ENCODE measurements at regions not wholly inside any gene's neighbourhood (a gene's known extent, or its start where the extent isn't known, plus 50 kb on each side); places are given as distances from the start of the nearest gene placed in this dataset.

- Histone ChIP-seq H3K27ac (ENCODE audit: low read depth, low read length) (no peak overlapping the region), H3K27me3 (ENCODE audit: control insufficient read depth in 1 of 2, insufficient read depth in 2 of 2, low read length in 2 of 2) (no peaks in the 10 kb centered on the region), H3K36me3 (ENCODE audit: insufficient read depth, low read length) (no peaks in the 10 kb centered on the region), H3K4me1 (ENCODE audit: insufficient read depth, low read length) (no peaks in the 10 kb centered on the region), H3K9ac (ENCODE audit: low read length) (no peak overlapping the region), H3K4me3 (ENCODE audit: low read depth in 1 of 2, low read length in 2 of 2) (no peak overlapping the region), H3K9me3 (ENCODE audit: low read length) (no peaks in the 10 kb centered on the region)
Observed at GRCh38 chr5:4243479-4244264, 648.0 kb downstream of the IRX1 start.

GRCh38 chr5:4244306-4244705, 648.7 kb downstream of the IRX1 start:
- Histone ChIP-seq H3K9me3 (ENCODE audit: low read length) (no peaks in the 10 kb centered on the region), H3K27me3 (ENCODE audit: control insufficient read depth in 1 of 2, insufficient read depth in 2 of 2, low read length in 2 of 2) (no peaks in the 10 kb centered on the region), H3K27ac (ENCODE audit: low read depth, low read length) (no peak overlapping the region), H3K4me1 (ENCODE audit: insufficient read depth, low read length) (no peaks in the 10 kb centered on the region), H3K9ac (ENCODE audit: low read length) (no peak overlapping the region), H3K4me3 (ENCODE audit: low read depth in 1 of 2, low read length in 2 of 2) (no peak overlapping the region), H3K36me3 (ENCODE audit: insufficient read depth, low read length) (no peaks in the 10 kb centered on the region)

- Histone ChIP-seq H3K9ac (ENCODE audit: low read length) (no peak overlapping the region), H3K27me3 (ENCODE audit: control insufficient read depth in 1 of 2, insufficient read depth in 2 of 2, low read length in 2 of 2) (no peaks in the 10 kb centered on the region), H3K27ac (ENCODE audit: low read depth, low read length) (no peak overlapping the region), H3K4me1 (ENCODE audit: insufficient read depth, low read length) (no peaks in the 10 kb centered on the region), H3K9me3 (ENCODE audit: low read length) (no peaks in the 10 kb centered on the region), H3K4me3 (ENCODE audit: low read depth in 1 of 2, low read length in 2 of 2) (no peak overlapping the region), H3K36me3 (ENCODE audit: insufficient read depth, low read length) (no peaks in the 10 kb centered on the region)
Observed at GRCh38 chr5:4245076-4245475, 649.4 kb downstream of the IRX1 start.

GRCh38 chr5:4245511-4245910, 649.9 kb downstream of the IRX1 start:
- H3K27me3 ChIP-seq (ENCODE audit: control insufficient read depth in 1 of 2, insufficient read depth in 2 of 2, low read length in 2 of 2), result no peaks in the 10 kb centered on the region
- H3K4me3 ChIP-seq (ENCODE audit: low read depth in 1 of 2, low read length in 2 of 2), result no peak overlapping the region
- no peak overlapping the region for H3K27ac ChIP-seq (ENCODE audit: low read depth, low read length)
- H3K9ac ChIP-seq (ENCODE audit: low read length), result no peak overlapping the region
- no peaks in the 10 kb centered on the region for H3K4me1 ChIP-seq (ENCODE audit: insufficient read depth, low read length)
- H3K36me3 ChIP-seq (ENCODE audit: insufficient read depth, low read length), result no peaks in the 10 kb centered on the region
- H3K9me3 ChIP-seq (ENCODE audit: low read length), result no peaks in the 10 kb centered on the region

- Histone ChIP-seq H3K27me3 (ENCODE audit: control insufficient read depth in 1 of 2, insufficient read depth in 2 of 2, low read length in 2 of 2) (no peaks in the 10 kb centered on the region), H3K4me1 (ENCODE audit: insufficient read depth, low read length) (no peaks in the 10 kb centered on the region), H3K9ac (ENCODE audit: low read length) (no peak overlapping the region), H3K9me3 (ENCODE audit: low read length) (no peaks in the 10 kb centered on the region), H3K27ac (ENCODE audit: low read depth, low read length) (no peak overlapping the region), H3K4me3 (ENCODE audit: low read depth in 1 of 2, low read length in 2 of 2) (no peak overlapping the region), H3K36me3 (ENCODE audit: insufficient read depth, low read length) (no peaks in the 10 kb centered on the region)
Observed at GRCh38 chr5:4246447-4246846, 650.8 kb downstream of the IRX1 start.

GRCh38 chr5:4250254-4250653, 654.6 kb downstream of the IRX1 start:
- Histone ChIP-seq H3K9me3 (ENCODE audit: low read length) (no peaks in the 10 kb centered on the region), H3K9ac (ENCODE audit: low read length) (no peak overlapping the region), H3K4me1 (ENCODE audit: insufficient read depth, low read length) (no peaks in the 10 kb centered on the region), H3K27ac (ENCODE audit: low read depth, low read length) (no peak overlapping the region), H3K27me3 (ENCODE audit: control insufficient read depth in 1 of 2, insufficient read depth in 2 of 2, low read length in 2 of 2) (no peaks in the 10 kb centered on the region), H3K4me3 (ENCODE audit: low read depth in 1 of 2, low read length in 2 of 2) (no peak overlapping the region), H3K36me3 (ENCODE audit: insufficient read depth, low read length) (no peaks in the 10 kb centered on the region)

- no peak overlapping the region for H3K4me3 ChIP-seq (ENCODE audit: low read depth in 1 of 2, low read length in 2 of 2)
- H3K27me3 ChIP-seq (ENCODE audit: control insufficient read depth in 1 of 2, insufficient read depth in 2 of 2, low read length in 2 of 2), result no peaks in the 10 kb centered on the region
- no peaks in the 10 kb centered on the region for H3K36me3 ChIP-seq (ENCODE audit: insufficient read depth, low read length)
- H3K27ac ChIP-seq (ENCODE audit: low read depth, low read length), result no peak overlapping the region
- H3K4me1 ChIP-seq (ENCODE audit: insufficient read depth, low read length), result no peaks in the 10 kb centered on the region
- H3K9me3 ChIP-seq (ENCODE audit: low read length), result no peaks in the 10 kb centered on the region
- no peak overlapping the region for H3K9ac ChIP-seq (ENCODE audit: low read length)
Observed at GRCh38 chr5:4252385-4252784, 656.8 kb downstream of the IRX1 start.

- no peaks in the 10 kb centered on the region for H3K36me3 ChIP-seq (ENCODE audit: insufficient read depth, low read length)
- no peak overlapping the region for H3K4me3 ChIP-seq (ENCODE audit: low read depth in 1 of 2, low read length in 2 of 2)
- no peaks in the 10 kb centered on the region for H3K27me3 ChIP-seq (ENCODE audit: control insufficient read depth in 1 of 2, insufficient read depth in 2 of 2, low read length in 2 of 2)
- no peak overlapping the region for H3K27ac ChIP-seq (ENCODE audit: low read depth, low read length)
- H3K9me3 ChIP-seq (ENCODE audit: low read length), result no peaks in the 10 kb centered on the region
- H3K4me1 ChIP-seq (ENCODE audit: insufficient read depth, low read length), result no peaks in the 10 kb centered on the region
- H3K9ac ChIP-seq (ENCODE audit: low read length), result no peak overlapping the region
Observed at GRCh38 chr5:4254736-4255135, 659.1 kb downstream of the IRX1 start.

- Histone ChIP-seq H3K9ac (ENCODE audit: low read length) (no peak overlapping the region), H3K27ac (ENCODE audit: low read depth, low read length) (no peak overlapping the region), H3K4me3 (ENCODE audit: low read depth in 1 of 2, low read length in 2 of 2) (no peak overlapping the region)
Observed at GRCh38 chr5:4255441-4255840, 659.8 kb downstream of the IRX1 start.

GRCh38 chr5:4258170-4258569, 662.5 kb downstream of the IRX1 start:
- no peak overlapping the region for H3K27ac ChIP-seq (ENCODE audit: low read depth, low read length)
- no peaks in the 10 kb centered on the region for H3K36me3 ChIP-seq (ENCODE audit: insufficient read depth, low read length)
- H3K9ac ChIP-seq (ENCODE audit: low read length), result no peak overlapping the region
- no peaks in the 10 kb centered on the region for H3K4me1 ChIP-seq (ENCODE audit: insufficient read depth, low read length)
- no peak overlapping the region for H3K4me3 ChIP-seq (ENCODE audit: low read depth in 1 of 2, low read length in 2 of 2)
- H3K27me3 ChIP-seq (ENCODE audit: control insufficient read depth in 1 of 2, insufficient read depth in 2 of 2, low read length in 2 of 2), result no peaks in the 10 kb centered on the region
- no peaks in the 10 kb centered on the region for H3K9me3 ChIP-seq (ENCODE audit: low read length)

More at GRCh38 chr5:4255441-4255840, 659.8 kb downstream of the IRX1 start:
- no peaks in the 10 kb centered on the region for H3K9me3 ChIP-seq (ENCODE audit: low read length)
- no peaks in the 10 kb centered on the region for H3K36me3 ChIP-seq (ENCODE audit: insufficient read depth, low read length)
- H3K4me1 ChIP-seq (ENCODE audit: insufficient read depth, low read length), result no peaks in the 10 kb centered on the region
- no peaks in the 10 kb centered on the region for H3K27me3 ChIP-seq (ENCODE audit: control insufficient read depth in 1 of 2, insufficient read depth in 2 of 2, low read length in 2 of 2)

GRCh38 chr5:4271193-4271592, 675.6 kb downstream of the IRX1 start:
- Histone ChIP-seq H3K27me3 (ENCODE audit: control insufficient read depth in 1 of 2, insufficient read depth in 2 of 2, low read length in 2 of 2) (no peaks in the 10 kb centered on the region), H3K9ac (ENCODE audit: low read length) (no peak overlapping the region), H3K36me3 (ENCODE audit: insufficient read depth, low read length) (no peaks in the 10 kb centered on the region), H3K9me3 (ENCODE audit: low read length) (no peaks in the 10 kb centered on the region), H3K4me1 (ENCODE audit: insufficient read depth, low read length) (no peaks in the 10 kb centered on the region), H3K4me3 (ENCODE audit: low read depth in 1 of 2, low read length in 2 of 2) (no peak overlapping the region), H3K27ac (ENCODE audit: low read depth, low read length) (no peak overlapping the region)

- Histone ChIP-seq H3K27me3 (ENCODE audit: control insufficient read depth in 1 of 2, insufficient read depth in 2 of 2, low read length in 2 of 2) (no peaks in the 10 kb centered on the region), H3K4me1 (ENCODE audit: insufficient read depth, low read length) (no peaks in the 10 kb centered on the region), H3K36me3 (ENCODE audit: insufficient read depth, low read length) (no peaks in the 10 kb centered on the region), H3K9me3 (ENCODE audit: low read length) (no peaks in the 10 kb centered on the region), H3K4me3 (ENCODE audit: low read depth in 1 of 2, low read length in 2 of 2) (no peak overlapping the region), H3K27ac (ENCODE audit: low read depth, low read length) (no peak overlapping the region), H3K9ac (ENCODE audit: low read length) (no peak overlapping the region)
Observed at GRCh38 chr5:4275232-4275631, 679.6 kb downstream of the IRX1 start.

All from muscle layer of colon (tissue), 2 donors.